IPS DF 6.9 (cell line): ENCODE measurements at regions not wholly inside any gene's neighbourhood (a gene's known extent, or its start where the extent isn't known, plus 50 kb on each side); places are given as distances from the start of the nearest gene placed in this dataset.

Experiments used
- DNase-seq: peaks from one replicate; pipeline ENCODE4 v3.0.0-alpha.2; 2013; ENCODE audit warnings: low read depth, low spot score
- H3K27ac ChIP-seq: one replicate; pipeline ENCODE4 v1.5.1; 2013; ENCODE audit warnings: low read length, control low read depth
- H3K27me3 ChIP-seq: 2 replicates; pipeline ENCODE4 v1.6.1; 2013; ENCODE audit warnings: mild to moderate bottlenecking, low read length; ENCODE audit not compliant: control insufficient read depth, insufficient read depth
- H3K36me3 ChIP-seq: 2 replicates; pipeline ENCODE4 v1.6.1; 2013; ENCODE audit warnings: low read length; ENCODE audit not compliant: control insufficient read depth, insufficient read depth
- H3K4me1 ChIP-seq: 2 replicates; pipeline ENCODE4 v1.6.1; 2013; ENCODE audit warnings: low read length; ENCODE audit not compliant: control insufficient read depth, insufficient read depth
- H3K4me3 ChIP-seq: 2 replicates; pipeline ENCODE4 v1.5.1; 2013; ENCODE audit warnings: mild to moderate bottlenecking, low read length
- H3K9me3 ChIP-seq: 2 replicates; pipeline ENCODE4 v1.6.1; 2013; ENCODE audit warnings: low read length, inconsistent platforms; ENCODE audit not compliant: control insufficient read depth, insufficient read depth
- WGBS: extraction: QIAGEN DNeasy Blood & Tissue Kit; methylation state at CpG from one replicate; pipeline ENCODE4 v1.1.7; 2013; ENCODE audit warnings: mixed read lengths, missing lambda C conversion rate; ENCODE audit not compliant: insufficient read length, insufficient coverage; 5-methylcytosine and 5-hydroxymethylcytosine counted together

DNA sequence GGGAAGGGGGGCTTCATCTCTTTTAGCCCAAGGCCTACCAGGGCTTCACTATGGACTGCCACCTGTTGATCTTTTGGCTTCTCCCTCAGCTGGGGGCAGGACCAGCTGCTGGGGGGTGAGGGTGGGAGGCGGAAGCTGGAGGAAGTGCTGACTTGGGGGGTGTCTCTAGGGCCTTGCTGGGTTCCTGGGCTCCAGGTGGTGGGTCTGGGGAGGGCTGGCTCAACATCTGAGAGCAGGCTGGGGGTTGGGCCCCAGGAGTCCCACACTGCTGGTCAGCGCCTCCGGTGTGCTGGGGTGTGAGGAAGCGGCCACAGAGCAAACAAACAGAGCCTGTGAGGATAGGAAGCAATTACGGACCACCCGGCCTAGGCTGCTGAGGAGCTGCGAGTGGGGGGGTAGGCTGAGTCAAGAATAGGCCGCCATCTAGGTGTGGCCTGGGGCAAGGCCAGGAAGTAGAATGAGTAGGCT lies 85.7 kb downstream of the EFNB1 start:
- H3K27ac ChIP-seq: no peak overlapping the region
- H3K36me3 ChIP-seq: no peaks in the 10 kb centered on the region
- no peak for DNase-seq
- no peaks in the 10 kb centered on the region for H3K27me3 ChIP-seq
- H3K9me3 ChIP-seq: no peaks in the 10 kb centered on the region
- no peak overlapping the region for H3K4me3 ChIP-seq
- WGBS: no CpG with 5 or more reads among the region's 8 CpGs
- peaks cover 2% of the 10 kb centered on the region for H3K4me1 ChIP-seq

DNA sequence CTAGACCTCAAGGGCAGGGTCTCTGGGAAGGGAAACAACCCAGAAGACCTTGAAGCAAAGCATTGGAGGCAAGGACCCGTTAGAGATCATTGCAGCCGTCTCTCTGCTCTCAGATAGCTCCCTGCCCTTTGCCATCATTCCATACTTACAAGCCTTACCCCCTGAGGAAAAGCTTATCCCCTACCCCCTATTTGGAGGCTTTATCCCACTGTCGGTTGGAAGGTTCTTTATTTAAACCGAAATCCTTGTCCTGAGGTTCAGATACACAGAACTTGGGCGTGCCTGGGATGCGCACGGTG lies 84.4 kb downstream of the EFNB1 start:
- Histone ChIP-seq H3K4me3 (no peak overlapping the region), H3K27ac (no peak overlapping the region), H3K36me3 (no peaks in the 10 kb centered on the region), H3K4me1 (peaks cover 2% of the 10 kb centered on the region), H3K27me3 (no peaks in the 10 kb centered on the region), H3K9me3 (no peaks in the 10 kb centered on the region)
- WGBS: no CpG with 5 or more reads among the region's 7 CpGs
- DNase-seq: no peak

DNA sequence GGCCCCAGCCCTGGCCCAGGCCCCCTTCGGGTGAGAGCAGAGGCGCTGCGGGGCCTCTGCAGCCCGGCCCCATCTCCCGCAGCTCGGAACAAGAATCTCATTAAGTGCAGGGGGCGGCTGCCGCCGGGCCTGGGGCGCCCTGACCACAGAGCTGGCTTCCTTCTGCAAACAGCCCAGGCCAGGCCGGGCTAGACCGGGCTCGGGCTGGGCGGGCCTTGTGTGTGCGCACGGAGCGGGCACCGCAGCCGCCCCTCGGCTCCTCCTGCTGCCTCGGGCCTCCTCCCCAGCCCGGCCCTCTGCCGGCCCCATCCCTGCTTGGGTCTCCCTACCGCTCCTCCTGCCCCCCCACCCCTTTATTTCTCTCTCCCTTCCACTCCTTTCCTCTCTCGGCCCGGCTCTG lies 83.3 kb downstream of the EFNB1 start:
- WGBS: no CpG with 5 or more reads among the region's 26 CpGs
- Histone ChIP-seq H3K27ac (no peak overlapping the region), H3K4me3 (no peak overlapping the region; the same call in 1 of the 2 replicates), H3K9me3 (no peaks in the 10 kb centered on the region), H3K27me3 (no peaks in the 10 kb centered on the region), H3K36me3 (no peaks in the 10 kb centered on the region), H3K4me1 (peaks cover 2% of the 10 kb centered on the region)
- DNase-seq: no peak

DNA sequence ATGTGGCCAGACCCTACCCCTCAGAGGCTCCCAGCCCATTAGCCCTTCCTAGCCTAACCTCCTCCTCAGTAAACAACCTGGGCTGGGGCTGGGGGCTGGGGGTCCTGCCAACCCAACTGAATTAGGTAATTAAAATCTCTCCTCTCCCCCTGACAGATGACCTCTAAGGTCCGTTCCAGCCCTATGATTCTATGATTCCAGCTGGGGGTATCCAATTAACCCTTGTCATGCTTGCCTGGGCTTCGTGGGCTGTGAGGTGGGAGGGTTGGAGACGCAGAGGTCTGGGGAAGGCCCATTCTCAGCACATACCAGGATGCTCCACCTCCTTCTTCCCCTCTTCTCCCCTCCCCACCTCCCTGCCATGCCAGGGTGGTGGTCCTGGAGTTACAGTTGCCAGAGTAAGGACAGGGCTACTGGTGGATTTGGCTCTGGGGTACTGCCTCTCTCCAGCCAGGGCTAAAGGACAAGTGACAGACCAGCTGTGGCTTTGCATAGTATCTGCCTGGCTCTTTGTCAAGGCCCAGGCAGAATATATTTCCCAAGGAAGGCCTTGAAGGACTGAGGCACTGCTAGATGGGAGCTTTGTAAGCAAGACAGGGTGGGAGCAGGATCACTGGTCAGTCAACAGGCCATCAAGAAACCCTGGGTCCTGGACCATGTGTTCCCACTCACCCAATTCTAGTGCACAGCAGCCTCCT lies 82.1 kb downstream of the EFNB1 start:
- Histone ChIP-seq H3K36me3 (no peaks in the 10 kb centered on the region), H3K4me3 (no peak overlapping the region), H3K9me3 (no peaks in the 10 kb centered on the region), H3K27ac (no peak overlapping the region), H3K4me1 (peaks cover 2% of the 10 kb centered on the region; the same call in 1 of the 2 replicates), H3K27me3 (no peaks in the 10 kb centered on the region)
- no peak for DNase-seq
- WGBS: no CpG with 5 or more reads among the region's 3 CpGs

DNA sequence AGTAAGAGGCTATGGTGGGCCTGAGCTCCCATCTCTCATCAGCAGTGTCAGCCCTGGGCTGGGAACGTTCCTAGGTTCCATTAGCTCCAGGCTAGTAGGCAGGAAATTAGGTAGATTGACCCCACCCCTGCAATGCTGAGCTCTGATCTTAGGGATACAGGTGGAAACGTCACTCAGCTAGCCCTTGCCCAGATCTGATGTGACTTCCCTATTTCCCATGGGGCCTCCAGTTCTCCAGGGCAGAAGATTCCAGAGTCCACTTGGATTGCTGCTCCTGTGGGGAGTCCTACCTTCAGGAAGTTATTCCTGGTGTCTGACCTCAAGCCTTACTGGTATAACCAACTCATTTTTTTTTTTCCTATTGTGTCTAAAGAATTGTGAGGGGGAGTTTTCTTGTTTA lies 81.1 kb downstream of the EFNB1 start:
- Histone ChIP-seq H3K36me3 (no peaks in the 10 kb centered on the region), H3K4me1 (peaks cover 2% of the 10 kb centered on the region; the same call in 1 of the 2 replicates), H3K4me3 (no peak overlapping the region), H3K9me3 (no peaks in the 10 kb centered on the region), H3K27me3 (no peaks in the 10 kb centered on the region), H3K27ac (no peak overlapping the region)
- no peak for DNase-seq
- no CpG with 5 or more reads among the region's 2 CpGs for WGBS

DNA sequence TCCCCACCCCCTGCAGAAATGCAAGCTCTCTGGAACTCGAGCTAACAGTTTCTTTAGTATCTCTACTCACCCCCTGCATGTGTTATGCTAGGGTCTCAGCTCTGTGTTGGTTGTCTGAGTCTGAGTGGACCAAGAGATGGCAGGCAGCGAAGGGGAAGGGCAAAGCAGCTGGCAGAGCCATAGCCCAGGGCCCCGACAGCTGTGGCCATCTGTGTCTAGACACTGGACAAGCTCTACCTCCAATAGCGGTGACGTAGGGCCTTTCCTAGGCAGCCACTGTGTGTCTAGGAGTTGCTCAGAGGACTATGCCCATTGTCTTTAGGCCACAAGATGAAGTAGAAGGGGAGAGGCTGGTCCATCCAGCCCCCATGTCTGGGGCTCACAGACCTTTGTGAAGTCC lies 79.2 kb downstream of the EFNB1 start:
- peaks cover 2% of the 10 kb centered on the region; the same call in 1 of the 2 replicates for H3K4me1 ChIP-seq
- WGBS: no CpG with 5 or more reads among the region's 5 CpGs
- DNase-seq: no peak

DNA sequence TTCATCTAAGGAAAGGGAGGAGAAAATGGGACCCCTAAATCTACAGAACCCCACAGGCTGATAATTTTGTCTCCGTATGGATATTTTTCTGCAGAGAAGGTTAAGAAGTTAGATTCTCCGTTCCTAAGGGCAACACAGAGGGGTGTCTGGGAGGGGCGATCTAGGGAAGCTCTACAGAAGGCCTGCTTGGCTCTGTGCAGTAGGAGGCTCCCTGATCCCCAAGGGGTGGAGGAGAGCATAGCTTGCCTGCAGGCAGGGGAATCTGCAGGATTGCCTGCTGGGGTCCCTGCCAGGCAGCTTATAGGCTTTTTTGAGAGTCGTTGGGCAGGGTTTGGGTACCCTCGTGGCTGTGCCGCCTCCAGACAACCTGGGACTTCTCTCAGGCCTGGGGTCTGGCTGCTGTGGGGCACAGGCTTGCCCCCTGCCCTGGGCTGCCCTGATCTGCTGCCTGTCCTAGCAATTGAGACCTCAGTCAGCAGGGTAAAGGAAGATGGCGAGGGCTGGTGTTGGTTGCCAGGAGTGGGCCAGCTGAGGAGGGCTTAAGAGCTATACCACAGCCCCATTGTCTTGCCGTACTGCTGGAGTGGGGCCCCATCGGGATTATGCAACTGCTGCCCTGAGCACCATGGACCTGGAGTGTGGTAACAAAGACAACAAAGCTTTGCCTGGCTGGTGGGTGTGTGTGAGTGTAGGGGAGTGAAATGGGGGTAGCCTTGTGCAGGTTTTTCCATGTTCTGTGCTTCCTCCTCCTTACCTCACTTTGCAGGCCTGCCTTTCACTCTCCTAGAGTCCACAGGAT lies 74.1 kb downstream of the EFNB1 start:
- no CpG with 5 or more reads among the region's 9 CpGs for WGBS
- Histone ChIP-seq H3K4me1 (peaks cover 4% of the 10 kb centered on the region; the same call in 1 of the 2 replicates), H3K27me3 (no peaks in the 10 kb centered on the region), H3K36me3 (no peaks in the 10 kb centered on the region), H3K9me3 (no peaks in the 10 kb centered on the region), H3K27ac (no peak overlapping the region), H3K4me3 (no peak overlapping the region)
- no peak for DNase-seq

More for the DNA sequence above, 79.2 kb downstream of the EFNB1 start:
- no peaks in the 10 kb centered on the region for H3K36me3 ChIP-seq
- no peaks in the 10 kb centered on the region for H3K27me3 ChIP-seq
- no peak overlapping the region for H3K4me3 ChIP-seq
- no peaks in the 10 kb centered on the region for H3K9me3 ChIP-seq
- no peak overlapping the region for H3K27ac ChIP-seq

DNA sequence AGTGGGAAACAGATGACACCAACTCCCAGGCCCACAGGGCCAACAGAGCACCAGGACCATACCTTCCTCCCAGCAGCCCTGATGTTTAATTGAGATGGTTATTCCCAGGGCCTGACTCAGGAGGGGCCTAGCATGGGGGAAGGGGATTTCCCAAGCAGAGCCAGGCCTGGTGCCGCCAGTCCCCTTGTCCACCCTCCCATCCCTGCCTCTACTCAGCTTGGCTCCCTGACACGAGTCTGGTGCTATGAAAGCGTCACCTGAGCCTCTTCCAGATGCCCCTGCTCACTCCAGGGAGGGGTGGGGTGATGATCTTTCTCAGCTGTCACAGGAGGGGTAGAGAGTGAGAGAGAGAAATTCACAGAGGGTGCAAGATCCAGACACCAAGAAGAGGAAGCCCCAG lies 72.7 kb downstream of the EFNB1 start:
- Histone ChIP-seq H3K36me3 (no peaks in the 10 kb centered on the region), H3K27ac (no peak overlapping the region), H3K4me1 (peaks cover 4% of the 10 kb centered on the region; the same call in 1 of the 2 replicates), H3K9me3 (no peaks in the 10 kb centered on the region), H3K4me3 (no peak overlapping the region), H3K27me3 (no peaks in the 10 kb centered on the region)
- WGBS: no CpG with 5 or more reads among the region's 3 CpGs
- DNase-seq: no peak

DNA sequence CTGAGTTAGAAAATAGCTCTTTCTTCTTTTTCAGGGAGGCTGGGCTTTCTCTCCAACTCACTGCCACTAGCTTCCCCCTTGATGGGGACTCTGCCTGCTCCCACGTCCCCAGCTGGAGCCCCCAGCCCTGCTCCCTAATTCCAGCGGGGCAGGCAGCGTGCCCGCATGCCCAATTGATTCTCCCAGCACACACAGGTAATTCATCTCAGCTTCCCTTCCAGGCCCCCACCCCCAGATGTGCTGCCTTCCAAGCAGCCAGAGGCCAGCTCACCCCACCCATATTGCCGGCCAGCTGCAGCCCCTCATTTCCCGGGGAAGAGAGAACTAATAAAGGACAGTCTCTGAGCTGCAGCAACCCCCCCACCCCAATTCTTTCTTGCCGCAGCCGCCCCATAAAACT lies 69.8 kb downstream of the EFNB1 start:
- H3K27me3 ChIP-seq: no peaks in the 10 kb centered on the region; the same call in 1 of the 2 replicates
- H3K36me3 ChIP-seq: no peaks in the 10 kb centered on the region
- H3K27ac ChIP-seq: no peak overlapping the region
- H3K4me3 ChIP-seq: no peak overlapping the region
- WGBS: no CpG with 5 or more reads among the region's 8 CpGs
- H3K9me3 ChIP-seq: no peaks in the 10 kb centered on the region
- H3K4me1 ChIP-seq: peaks cover 7% of the 10 kb centered on the region; the same call in 1 of the 2 replicates
- DNase-seq: no peak

DNA sequence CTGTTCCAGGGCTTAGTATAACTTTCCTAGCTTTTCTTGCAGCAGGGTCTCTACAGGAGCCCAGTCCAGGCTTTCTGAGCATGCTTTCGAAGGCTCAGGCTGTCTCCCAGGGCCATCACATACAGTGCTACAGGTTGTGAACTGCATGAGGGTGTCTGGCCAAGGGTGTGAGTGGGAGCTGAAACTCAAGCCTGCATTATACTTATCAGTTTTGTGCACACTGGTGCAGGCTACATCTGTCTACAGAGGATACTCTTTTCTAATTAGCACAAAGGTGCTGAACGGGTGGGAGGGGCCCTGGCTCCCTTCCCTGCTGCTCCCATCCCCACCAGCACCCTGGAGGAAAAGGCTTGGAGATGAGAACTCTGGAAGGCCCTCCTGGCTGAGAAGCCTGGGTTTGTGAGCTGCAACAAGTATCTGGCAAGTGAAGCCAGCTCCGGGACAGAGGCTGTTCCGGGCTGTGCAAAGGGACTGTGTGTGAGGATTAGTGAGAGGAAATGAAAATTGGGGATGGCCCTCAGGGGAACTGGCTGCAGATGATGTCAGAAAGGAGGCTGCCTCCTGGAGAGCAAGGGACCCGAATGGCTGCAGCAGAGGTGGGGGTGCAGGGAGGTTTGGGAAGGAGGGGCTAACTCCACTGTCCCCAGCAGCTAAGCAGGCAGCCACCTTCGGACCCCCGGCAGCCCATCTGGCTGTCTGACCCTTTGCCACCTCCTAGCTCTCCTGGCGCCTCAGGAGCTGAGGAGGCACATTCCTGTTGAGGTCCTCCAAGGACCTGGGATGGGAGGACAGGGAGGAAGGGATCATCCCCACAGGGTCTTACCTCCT lies 68.5 kb downstream of the EFNB1 start:
- H3K4me3 ChIP-seq: no peak overlapping the region
- H3K4me1 ChIP-seq: 0 out of 2 replicates have a peak, but pooled peaks cover 3% of the 10 kb centered on the region
- no peaks in the 10 kb centered on the region for H3K36me3 ChIP-seq
- DNase-seq: no peak
- no peaks in the 10 kb centered on the region for H3K9me3 ChIP-seq
- WGBS: no CpG with 5 or more reads among the region's 8 CpGs
- no peaks in the 10 kb centered on the region; the same call in 1 of the 2 replicates for H3K27me3 ChIP-seq
- H3K27ac ChIP-seq: no peak overlapping the region
